Ovary (tissue), 3 donors: ENCODE measurements at regions not wholly inside any gene's neighbourhood (a gene's known extent, or its start where the extent isn't known, plus 50 kb on each side); places are given as distances from the start of the nearest gene placed in this dataset.

Experiments
- POLR2A ChIP-seq: fragments of 450-650 bp; IDR thresholded peaks from one replicate; pipeline ENCODE4 v1.6.1; 2017; ENCODE audit warnings: antibody characterized with exemption, mild to moderate bottlenecking, moderate library complexity
- TF ChIP-seq, protein P1 (sequence below), 3 donors: fragments of 450-650 bp in 2 of 3; fragments of 200-600 bp in 1 of 3; IDR thresholded peaks; one replicate each; pipeline versions ENCODE4 v1.5.1 to v1.8.0; 2016 to 2022; ENCODE audit warnings: antibody characterized with exemption in 3 of 3, mild to moderate bottlenecking in 1 of 3
- donor health status: DM: no; HTN: no; CAD: no.

DNA sequence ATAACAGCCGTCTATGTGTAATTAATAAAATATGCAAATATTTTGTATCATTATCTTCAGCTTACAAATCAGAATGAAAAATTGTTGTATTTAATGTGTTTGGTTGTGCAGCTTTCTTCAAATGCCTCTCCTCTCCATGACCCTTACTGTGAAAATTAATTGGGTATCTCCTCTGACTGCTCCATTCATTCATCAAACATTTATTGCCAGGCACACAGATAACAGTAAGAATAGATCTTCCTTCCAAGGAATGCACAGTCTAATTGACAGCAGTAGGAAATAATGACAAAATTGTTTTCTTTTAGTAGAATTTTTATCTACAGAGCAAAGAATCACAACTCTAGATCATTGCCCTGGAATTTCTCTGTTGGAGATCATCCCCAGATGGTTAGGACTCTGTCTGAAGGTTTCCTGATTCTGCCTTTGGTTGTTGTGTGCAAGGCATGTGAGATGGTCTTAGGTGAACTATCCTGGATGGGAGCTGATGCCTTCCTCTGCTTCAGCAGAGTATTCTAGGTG lies 395.0 kb upstream of the FAT1 start:
- no peak for TF ChIP-seq POLR2A
- TF ChIP-seq, protein P1, sequence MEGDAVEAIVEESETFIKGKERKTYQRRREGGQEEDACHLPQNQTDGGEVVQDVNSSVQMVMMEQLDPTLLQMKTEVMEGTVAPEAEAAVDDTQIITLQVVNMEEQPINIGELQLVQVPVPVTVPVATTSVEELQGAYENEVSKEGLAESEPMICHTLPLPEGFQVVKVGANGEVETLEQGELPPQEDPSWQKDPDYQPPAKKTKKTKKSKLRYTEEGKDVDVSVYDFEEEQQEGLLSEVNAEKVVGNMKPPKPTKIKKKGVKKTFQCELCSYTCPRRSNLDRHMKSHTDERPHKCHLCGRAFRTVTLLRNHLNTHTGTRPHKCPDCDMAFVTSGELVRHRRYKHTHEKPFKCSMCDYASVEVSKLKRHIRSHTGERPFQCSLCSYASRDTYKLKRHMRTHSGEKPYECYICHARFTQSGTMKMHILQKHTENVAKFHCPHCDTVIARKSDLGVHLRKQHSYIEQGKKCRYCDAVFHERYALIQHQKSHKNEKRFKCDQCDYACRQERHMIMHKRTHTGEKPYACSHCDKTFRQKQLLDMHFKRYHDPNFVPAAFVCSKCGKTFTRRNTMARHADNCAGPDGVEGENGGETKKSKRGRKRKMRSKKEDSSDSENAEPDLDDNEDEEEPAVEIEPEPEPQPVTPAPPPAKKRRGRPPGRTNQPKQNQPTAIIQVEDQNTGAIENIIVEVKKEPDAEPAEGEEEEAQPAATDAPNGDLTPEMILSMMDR (IDR thresholded peaks at IDR 0.05), result no peak
